Calu3 (cell line): ENCODE measurements at regions not wholly inside any gene's neighbourhood (a gene's known extent, or its start where the extent isn't known, plus 50 kb on each side); places are given as distances from the start of the nearest gene placed in this dataset.

Source experiments
- BruUV-seq: library from RNA; stranded (reverse); fragments of 400-500 nt; replicated peaks from 2 replicates; lab custom pipeline; 2021; lab: Mats Ljungman, UMichigan
- CTCF ChIA-PET: fragments of 300-600 bp; sonication (Branson Sonifier 250); formaldehyde crosslinking; loops from one replicate; lab custom pipeline; 2022; ENCODE audit warnings: antibody characterized with exemption; lab: Charles Lee
- DNase-seq: peaks from one replicate; pipeline ENCODE4 v3.0.0; 2022
- H3K27ac Mint-ChIP-seq: one replicate; pipeline ENCODE4 v1.8.0; 2022; ENCODE audit warnings: mixed read lengths; ENCODE audit not compliant: unreplicated experiment
- H3K27me3 Mint-ChIP-seq: one replicate; pipeline ENCODE4 v1.8.0; 2022; ENCODE audit warnings: mixed read lengths; ENCODE audit not compliant: unreplicated experiment
- H3K36me3 Mint-ChIP-seq: one replicate; pipeline ENCODE4 v1.8.0; 2022; ENCODE audit warnings: mild to moderate bottlenecking, moderate library complexity, mixed read lengths; ENCODE audit not compliant: insufficient read depth, unreplicated experiment
- H3K4me1 Mint-ChIP-seq: one replicate; pipeline ENCODE4 v1.8.0; 2022; ENCODE audit warnings: mild to moderate bottlenecking, low read depth, mixed read lengths; ENCODE audit not compliant: unreplicated experiment
- H3K4me3 Mint-ChIP-seq: one replicate; pipeline ENCODE4 v1.8.0; 2022; ENCODE audit warnings: mild to moderate bottlenecking, low read depth, moderate library complexity, mixed read lengths; ENCODE audit not compliant: unreplicated experiment
- H3K9me3 Mint-ChIP-seq: one replicate; pipeline ENCODE4 v1.8.0; 2022; ENCODE audit warnings: low read depth, mixed read lengths; ENCODE audit not compliant: unreplicated experiment
- intact Hi-C: fragments of 100-400 bp; cut with micrococcal nuclease; formaldehyde crosslinking; loops from one replicate; pipeline ENCODE4 v1.10.0; 2022; ENCODE audit not compliant: unreplicated experiment
- TF ChIP-seq, protein P1 (sequence below): fragments of 200-600 bp; IDR thresholded peaks from one replicate; pipeline ENCODE4 v1.8.0; 2022; ENCODE audit warnings: antibody characterized with exemption; ENCODE audit not compliant: unreplicated experiment

DNA sequence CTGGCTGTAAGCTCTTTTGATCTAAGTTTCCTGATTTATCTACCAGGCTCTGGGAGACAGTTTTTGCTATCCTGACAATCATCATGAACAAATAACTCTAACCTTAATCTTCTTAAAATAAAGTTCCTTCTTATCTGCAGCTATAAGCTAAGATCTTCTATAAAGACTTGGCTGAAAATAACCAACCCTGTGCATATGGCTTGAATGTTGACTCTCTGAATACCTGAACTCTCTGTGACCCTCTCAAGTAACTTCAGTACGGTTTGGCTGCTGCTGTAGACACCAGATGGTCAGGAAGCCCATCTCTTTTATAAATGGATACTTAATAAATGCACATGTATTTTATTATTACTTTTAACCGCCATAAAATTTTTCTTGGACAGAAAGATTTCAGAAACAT is 412.4 kb upstream of the CBLB start:
- DNase-seq = no peak
- peaks cover 4% of the 10 kb centered on the region for H3K9me3 Mint-ChIP-seq
- TF ChIP-seq, protein P1, sequence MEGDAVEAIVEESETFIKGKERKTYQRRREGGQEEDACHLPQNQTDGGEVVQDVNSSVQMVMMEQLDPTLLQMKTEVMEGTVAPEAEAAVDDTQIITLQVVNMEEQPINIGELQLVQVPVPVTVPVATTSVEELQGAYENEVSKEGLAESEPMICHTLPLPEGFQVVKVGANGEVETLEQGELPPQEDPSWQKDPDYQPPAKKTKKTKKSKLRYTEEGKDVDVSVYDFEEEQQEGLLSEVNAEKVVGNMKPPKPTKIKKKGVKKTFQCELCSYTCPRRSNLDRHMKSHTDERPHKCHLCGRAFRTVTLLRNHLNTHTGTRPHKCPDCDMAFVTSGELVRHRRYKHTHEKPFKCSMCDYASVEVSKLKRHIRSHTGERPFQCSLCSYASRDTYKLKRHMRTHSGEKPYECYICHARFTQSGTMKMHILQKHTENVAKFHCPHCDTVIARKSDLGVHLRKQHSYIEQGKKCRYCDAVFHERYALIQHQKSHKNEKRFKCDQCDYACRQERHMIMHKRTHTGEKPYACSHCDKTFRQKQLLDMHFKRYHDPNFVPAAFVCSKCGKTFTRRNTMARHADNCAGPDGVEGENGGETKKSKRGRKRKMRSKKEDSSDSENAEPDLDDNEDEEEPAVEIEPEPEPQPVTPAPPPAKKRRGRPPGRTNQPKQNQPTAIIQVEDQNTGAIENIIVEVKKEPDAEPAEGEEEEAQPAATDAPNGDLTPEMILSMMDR = no peak
- no peak overlapping the region for H3K4me3 Mint-ChIP-seq
- H3K36me3 Mint-ChIP-seq = no peaks in the 10 kb centered on the region
- no peak overlapping the region for H3K27ac Mint-ChIP-seq
- CTCF ChIA-PET = no interaction called here
- intact Hi-C loops = no loop called here
- H3K4me1 Mint-ChIP-seq = peaks cover 12% of the 10 kb centered on the region
- BruUV-seq = no TSS peak
- no peaks in the 10 kb centered on the region for H3K27me3 Mint-ChIP-seq

DNA sequence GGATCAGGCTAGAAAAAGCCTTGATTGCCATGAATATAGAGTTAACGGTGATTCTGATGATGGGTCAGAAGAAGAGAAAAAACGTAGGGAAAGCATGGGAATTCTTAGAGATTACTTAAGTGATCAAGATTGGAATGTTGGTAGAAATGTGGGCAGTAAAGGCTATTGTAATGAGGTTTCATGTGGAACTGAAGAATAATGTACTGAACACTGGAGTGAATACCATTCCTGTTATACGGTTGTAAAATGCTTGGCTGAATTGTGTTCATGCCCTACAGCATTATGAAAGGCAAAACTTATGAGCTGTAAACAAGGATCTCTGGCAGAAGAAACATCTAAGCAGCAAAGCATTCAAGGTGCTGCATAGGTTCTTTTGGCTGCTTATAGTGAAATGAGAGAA is 414.1 kb upstream of the CBLB start:
- peaks cover 6% of the 10 kb centered on the region for H3K9me3 Mint-ChIP-seq
- no peak for DNase-seq
- peaks cover 4% of the 10 kb centered on the region for H3K4me1 Mint-ChIP-seq
- H3K27ac Mint-ChIP-seq = no peak overlapping the region
- BruUV-seq = no TSS peak
- CTCF ChIA-PET = no interaction called here
- TF ChIP-seq, protein P1 = no peak
- intact Hi-C loops = no loop called here
- no peak overlapping the region for H3K4me3 Mint-ChIP-seq
- H3K27me3 Mint-ChIP-seq = no peaks in the 10 kb centered on the region
- H3K36me3 Mint-ChIP-seq = no peaks in the 10 kb centered on the region

DNA sequence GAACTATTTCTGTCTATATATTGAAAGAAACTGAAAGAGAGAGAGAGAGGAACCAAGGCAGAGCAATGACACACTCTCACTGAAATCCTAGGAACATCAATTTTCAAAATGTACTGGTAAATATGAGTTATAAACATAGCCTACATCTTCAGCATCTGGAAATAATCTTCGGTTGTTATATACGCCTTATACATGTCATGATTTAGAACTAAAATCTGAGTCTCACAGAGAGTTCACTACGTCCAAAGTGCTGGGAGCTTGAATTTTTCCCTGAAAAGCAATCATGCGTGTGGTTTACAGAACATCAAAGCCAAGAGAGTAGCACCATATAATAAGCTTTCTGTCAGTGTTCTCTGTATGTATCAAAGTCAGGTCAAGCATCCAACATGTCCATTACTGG is 420.0 kb upstream of the CBLB start:
- DNase-seq = no peak
- H3K4me3 Mint-ChIP-seq = no peak overlapping the region
- no TSS peak for BruUV-seq
- TF ChIP-seq, protein P1 = no peak
- peaks cover 2% of the 10 kb centered on the region for H3K9me3 Mint-ChIP-seq
- no peak overlapping the region for H3K27ac Mint-ChIP-seq
- intact Hi-C loops = no loop called here
- no peaks in the 10 kb centered on the region for H3K4me1 Mint-ChIP-seq
- H3K27me3 Mint-ChIP-seq = no peaks in the 10 kb centered on the region
- CTCF ChIA-PET = no interaction called here
- no peaks in the 10 kb centered on the region for H3K36me3 Mint-ChIP-seq

DNA sequence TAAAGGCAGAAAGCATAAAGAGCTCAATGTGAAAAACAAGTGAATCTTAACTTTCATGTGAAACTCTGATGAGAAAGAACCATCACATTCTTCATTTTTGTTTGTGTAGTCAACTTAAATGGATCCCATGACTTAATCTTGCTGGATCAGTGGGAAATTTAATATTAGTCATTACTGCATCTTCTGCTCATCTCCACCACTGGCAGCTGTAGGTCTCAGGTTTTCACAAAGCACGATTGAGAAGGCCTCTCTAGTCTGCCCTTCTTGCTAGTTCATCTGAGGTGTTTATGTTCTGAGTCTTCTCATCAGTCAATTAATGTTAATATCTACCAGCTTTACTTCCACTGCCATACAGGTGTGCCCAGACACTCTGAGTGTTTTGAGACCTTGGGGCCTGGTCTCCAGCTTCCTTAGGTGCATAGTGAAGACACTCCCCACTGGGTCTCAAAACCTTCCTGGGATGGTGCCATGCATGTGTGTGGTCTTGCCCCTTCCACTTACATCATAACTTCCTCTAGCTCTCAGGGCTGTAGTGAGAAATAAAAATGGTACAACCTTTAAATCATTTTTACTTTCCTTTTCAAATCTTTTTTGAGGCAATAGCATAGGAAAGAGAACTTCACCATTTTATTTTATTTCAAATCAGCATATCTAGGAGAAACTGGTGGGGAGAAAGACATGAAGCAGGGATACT is 421.6 kb upstream of the CBLB start:
- peaks cover 2% of the 10 kb centered on the region for H3K9me3 Mint-ChIP-seq
- no peaks in the 10 kb centered on the region for H3K27me3 Mint-ChIP-seq
- no peak for DNase-seq
- H3K4me1 Mint-ChIP-seq = no peaks in the 10 kb centered on the region
- intact Hi-C loops = no loop called here
- TF ChIP-seq, protein P1 = no peak
- CTCF ChIA-PET = no interaction called here
- H3K27ac Mint-ChIP-seq = no peak overlapping the region
- BruUV-seq = no TSS peak
- no peaks in the 10 kb centered on the region for H3K36me3 Mint-ChIP-seq
- no peak overlapping the region for H3K4me3 Mint-ChIP-seq
